ENCODE measurements at regions not wholly inside any gene's neighbourhood (a gene's known extent, or its start where the extent isn't known, plus 50 kb on each side); places are given as distances from the start of the nearest gene placed in this dataset.

- TF ChIP-seq CTCF (IDR thresholded peaks at IDR 0.05) (no peak), POLR2AphosphoS5 (IDR thresholded peaks at IDR 0.05; ENCODE audit: low read depth, low read length) (no peak)
- TF ChIP-seq, protein P1, sequence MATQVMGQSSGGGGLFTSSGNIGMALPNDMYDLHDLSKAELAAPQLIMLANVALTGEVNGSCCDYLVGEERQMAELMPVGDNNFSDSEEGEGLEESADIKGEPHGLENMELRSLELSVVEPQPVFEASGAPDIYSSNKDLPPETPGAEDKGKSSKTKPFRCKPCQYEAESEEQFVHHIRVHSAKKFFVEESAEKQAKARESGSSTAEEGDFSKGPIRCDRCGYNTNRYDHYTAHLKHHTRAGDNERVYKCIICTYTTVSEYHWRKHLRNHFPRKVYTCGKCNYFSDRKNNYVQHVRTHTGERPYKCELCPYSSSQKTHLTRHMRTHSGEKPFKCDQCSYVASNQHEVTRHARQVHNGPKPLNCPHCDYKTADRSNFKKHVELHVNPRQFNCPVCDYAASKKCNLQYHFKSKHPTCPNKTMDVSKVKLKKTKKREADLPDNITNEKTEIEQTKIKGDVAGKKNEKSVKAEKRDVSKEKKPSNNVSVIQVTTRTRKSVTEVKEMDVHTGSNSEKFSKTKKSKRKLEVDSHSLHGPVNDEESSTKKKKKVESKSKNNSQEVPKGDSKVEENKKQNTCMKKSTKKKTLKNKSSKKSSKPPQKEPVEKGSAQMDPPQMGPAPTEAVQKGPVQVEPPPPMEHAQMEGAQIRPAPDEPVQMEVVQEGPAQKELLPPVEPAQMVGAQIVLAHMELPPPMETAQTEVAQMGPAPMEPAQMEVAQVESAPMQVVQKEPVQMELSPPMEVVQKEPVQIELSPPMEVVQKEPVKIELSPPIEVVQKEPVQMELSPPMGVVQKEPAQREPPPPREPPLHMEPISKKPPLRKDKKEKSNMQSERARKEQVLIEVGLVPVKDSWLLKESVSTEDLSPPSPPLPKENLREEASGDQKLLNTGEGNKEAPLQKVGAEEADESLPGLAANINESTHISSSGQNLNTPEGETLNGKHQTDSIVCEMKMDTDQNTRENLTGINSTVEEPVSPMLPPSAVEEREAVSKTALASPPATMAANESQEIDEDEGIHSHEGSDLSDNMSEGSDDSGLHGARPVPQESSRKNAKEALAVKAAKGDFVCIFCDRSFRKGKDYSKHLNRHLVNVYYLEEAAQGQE (IDR thresholded peaks at IDR 0.05; ENCODE audit: insufficient read depth in 1 of 2, low read depth in 2 of 2, low read length in 1 of 2), result no peak
These were observed 99.8 kb upstream of the FOXF1 start for GRCh38 chr16:86410529-86410928.

Measured in Panc1 (cell line).